GM12892 (cell line): ENCODE measurements at regions not wholly inside any gene's neighbourhood (a gene's known extent, or its start where the extent isn't known, plus 50 kb on each side); places are given as distances from the start of the nearest gene placed in this dataset.

Experiments
- POLR2A ChIP-seq: IDR thresholded peaks from 2 replicates; pipeline ENCODE4 v1.6.1; 2011; ENCODE audit warnings: low read depth, low read length, control low read depth
- POLR2AphosphoS5 ChIP-seq: IDR thresholded peaks from 2 replicates; pipeline ENCODE4 v1.6.1; 2011; ENCODE audit warnings: low read depth, low read length, control low read depth

GRCh38 chr15:67009576-67010569 is 55.5 kb upstream of the SMAD3 start:
- TF ChIP-seq POLR2A (no peak), POLR2AphosphoS5 (no peak)
